ENCODE measurements at regions not wholly inside any gene's neighbourhood (a gene's known extent, or its start where the extent isn't known, plus 50 kb on each side); places are given as distances from the start of the nearest gene placed in this dataset.
A peak's percentile ranks its signal among the peaks of the same experiment; 100 is the strongest.
"Not testable (repeated sequence)": the region's sequence is repeated elsewhere in the genome, so short reads cannot be mapped to it uniquely, and the experiment has no call there.

DNA sequence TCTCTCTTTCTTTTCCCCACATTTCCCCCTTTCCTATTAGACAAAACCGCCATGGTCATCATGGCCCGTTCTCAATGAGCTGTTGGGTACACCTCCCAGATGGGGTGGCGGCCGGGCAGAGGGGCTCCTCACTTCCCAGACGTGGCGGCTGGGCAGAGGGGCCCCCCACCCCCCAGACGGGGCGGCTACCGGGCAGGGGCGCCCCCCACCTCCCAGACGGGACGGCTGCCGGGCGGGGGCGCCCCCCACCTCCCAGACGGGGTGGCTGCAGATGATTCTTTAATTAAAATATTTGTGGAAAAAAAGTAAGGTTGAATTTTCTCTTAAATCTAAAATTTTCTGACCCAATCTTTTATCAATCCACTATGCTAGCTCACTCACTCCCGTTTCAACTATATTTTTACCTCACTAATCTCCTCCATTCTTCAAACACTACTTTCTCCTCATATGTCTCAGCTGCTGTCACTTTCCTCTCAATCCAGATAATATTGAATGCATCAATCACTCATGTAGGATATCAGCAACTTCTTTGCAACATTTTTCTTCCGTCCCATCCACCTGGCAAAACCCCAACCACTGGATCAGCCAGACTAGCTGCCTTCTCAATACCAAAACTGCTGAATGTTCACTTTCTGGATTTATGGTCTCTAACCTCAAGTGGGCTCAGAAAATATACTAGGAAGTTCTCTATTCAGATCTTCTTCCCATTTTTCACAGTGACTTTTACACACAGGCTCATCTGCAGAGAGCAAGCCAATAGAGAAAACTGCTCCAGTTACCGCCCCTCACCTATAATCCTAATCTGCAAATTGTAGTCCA lies 81.1 kb upstream of the TRIM24 start:
- DNase-seq: no peak

- DNase-seq: no peak
Measured at GRCh38 chr7:138382862-138383565, 77.0 kb upstream of the TRIM24 start.

- DNase-seq: no peak
Measured at GRCh38 chr7:138386821-138387220, 73.2 kb upstream of the TRIM24 start.

GRCh38 chr7:138387755-138388475 lies 72.1 kb upstream of the TRIM24 start:
- DNase-seq: no peak

DNA sequence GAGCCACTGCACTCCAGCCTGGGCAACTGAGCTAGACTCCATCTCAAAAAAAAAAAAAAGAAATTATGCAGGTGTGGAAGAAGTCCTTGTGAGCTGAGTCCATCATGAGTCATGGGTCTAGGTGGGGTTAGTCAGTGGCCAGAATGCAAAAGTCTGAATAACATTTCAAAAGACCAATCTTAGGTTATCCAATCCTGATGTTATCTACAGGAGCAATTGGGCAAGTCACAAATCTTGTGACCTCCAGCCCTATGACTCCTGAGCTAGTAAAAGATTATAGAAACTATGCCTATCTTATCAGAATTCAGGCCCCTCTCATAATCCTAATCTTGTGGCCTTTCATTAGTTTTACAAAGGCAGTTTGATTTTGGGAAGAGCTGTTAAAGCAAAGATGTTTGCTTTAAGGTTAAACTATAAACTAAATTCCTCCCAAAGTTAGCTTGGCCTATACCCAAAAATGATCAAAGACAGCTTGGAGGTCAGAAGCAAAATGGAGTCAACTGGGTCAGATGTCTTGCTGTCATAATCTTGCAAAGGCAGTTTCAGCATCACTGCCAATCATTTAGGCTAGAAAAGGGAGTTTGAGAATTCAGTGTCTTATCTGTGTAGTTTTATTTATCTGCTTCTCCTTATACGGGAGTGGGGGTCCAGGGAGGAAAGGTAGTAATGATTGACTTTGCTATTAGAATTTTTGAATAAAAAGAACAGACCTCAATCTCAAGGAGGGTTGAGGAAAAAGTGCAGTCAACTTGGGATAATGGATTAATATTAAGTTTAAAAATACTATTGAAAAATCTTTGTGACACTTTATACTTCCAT lies 71.2 kb upstream of the TRIM24 start:
- DNase-seq: no peak

DNA sequence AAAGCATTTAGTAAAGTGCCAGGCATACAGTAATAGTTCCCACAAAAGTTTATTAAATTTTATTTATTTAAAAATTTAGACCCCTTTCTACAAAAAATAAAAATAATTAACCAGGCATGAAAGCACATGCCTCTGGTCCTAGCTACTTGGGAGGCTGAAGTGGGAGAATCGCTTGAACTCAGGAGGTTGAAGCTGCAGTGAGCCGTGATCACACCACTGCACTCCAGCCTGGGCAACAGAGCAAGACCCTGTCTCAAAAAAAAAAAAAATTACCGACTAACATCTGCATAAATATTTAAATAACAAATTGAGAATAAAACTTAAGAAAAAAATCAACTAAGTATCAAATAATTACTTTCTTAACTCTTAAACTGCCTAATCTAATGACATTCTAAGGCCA lies 64.3 kb upstream of the TRIM24 start:
- DNase-seq: no peak

- DNase-seq: peak; percentile 21
Measured at GRCh38 chr7:138396251-138397070, 63.6 kb upstream of the TRIM24 start.

DNA sequence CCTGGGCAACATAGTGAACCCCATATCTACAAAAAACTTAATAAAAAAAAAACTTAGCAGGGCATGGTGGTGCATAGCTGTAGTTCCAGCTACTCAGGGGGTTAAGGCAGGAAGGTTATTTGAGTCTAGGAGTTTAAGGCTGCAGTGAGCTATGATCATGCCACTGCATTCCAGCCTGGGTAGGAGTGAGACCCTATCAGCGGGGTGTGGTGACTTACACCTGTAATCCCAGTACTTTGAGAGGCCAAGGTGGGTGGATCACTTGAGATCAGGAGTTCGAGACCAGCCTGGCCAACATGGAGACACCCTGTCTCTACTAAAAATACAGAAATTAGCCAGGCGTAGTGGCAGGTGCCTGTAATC lies 63.0 kb upstream of the TRIM24 start:
- not testable (repeated sequence) for DNase-seq

- DNase-seq: no peak
Measured at GRCh38 chr7:138398857-138399256, 61.2 kb upstream of the TRIM24 start.

DNA sequence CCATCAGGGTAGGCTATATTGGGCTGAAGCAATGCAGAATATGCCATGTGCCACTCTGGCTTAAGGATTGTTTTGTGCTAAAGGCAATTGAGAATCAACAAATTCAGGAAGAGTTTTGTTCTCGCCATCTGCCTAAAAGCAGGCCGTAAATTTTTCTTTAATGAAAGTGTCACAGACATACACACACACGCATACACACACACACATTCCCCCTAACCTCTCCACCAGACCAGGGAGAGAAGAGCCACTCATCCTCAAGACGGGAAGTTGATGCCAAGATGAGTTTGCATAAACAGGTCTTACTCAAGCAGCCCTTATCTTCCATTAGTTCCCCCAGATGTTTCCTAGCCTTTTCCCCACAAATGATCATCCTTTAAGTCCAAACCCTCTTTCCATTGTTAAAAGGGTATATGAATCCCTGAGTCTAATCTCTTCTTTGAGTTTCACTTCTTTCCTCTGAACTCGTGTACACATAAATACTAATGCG lies 59.6 kb upstream of the TRIM24 start:
- no peak for DNase-seq

GRCh38 chr7:138402749-138403148 lies 57.3 kb upstream of the TRIM24 start:
- DNase-seq: no peak

DNA sequence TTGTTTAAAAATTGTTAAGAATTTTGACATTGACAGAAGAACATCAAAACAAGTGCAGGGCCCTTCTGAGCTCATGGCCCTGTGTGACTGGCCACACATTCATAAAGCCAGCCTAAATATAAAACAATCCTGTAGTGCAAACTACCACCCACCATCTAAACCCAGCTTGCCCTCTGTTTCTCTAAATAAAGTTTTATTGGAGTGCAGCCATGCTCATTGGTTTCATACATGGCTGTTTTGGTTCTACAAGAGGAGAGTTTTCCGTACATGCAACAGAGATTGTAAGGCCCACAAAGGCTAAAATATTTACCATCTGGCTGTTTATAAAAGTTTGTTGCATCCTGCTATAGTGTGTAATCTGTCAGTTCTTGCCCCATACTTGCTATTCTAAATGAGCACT lies 54.6 kb upstream of the TRIM24 start:
- DNase-seq: no peak

DNA sequence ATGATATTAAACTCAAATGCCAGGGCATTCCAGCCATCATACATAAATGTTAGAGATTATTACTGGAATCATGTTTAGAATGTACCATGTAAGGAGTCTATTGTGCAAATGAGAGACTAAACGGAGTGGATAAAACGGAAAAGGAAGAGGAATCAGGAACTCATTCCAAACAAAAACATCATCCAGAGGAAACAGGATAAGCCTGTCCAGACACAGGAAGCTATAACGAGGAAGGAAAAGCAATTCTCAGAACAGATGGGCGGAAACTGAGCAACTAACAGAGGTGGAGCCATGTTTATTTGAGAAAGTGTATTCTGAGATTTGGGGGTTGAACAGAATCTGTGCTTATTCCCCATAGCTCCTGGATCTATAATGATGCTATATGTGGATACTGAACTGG lies 52.3 kb upstream of the TRIM24 start:
- DNase-seq: no peak

Measured in NCI-H1105 treated with DMSO at 0.1 percent for 48 hours (cell line).